Uterus (tissue), 3 donors: ENCODE measurements at regions not wholly inside any gene's neighbourhood (a gene's known extent, or its start where the extent isn't known, plus 50 kb on each side); places are given as distances from the start of the nearest gene placed in this dataset.

Experiments used
- DNase-seq, 2 donors: peaks; one replicate each; pipeline ENCODE4 v3.0.0-alpha.2; 2019 to 2020
- H3K27ac ChIP-seq, 2 donors: fragments of 200-600 bp; sonication (generic); 1 replicate in 1 of 2; 2 replicates in 1 of 2; pipeline ENCODE4 v1.5.1; 2016 to 2018
- H3K27me3 ChIP-seq, 2 donors: fragments of 200-600 bp; sonication (generic); one replicate each; pipeline ENCODE4 v1.5.1; 2018 to 2019; ENCODE audit warnings: control low read depth in 1 of 2
- H3K36me3 ChIP-seq, 2 donors: fragments of 200-600 bp; sonication (generic); one replicate each; pipeline ENCODE4 v1.5.1; 2019; ENCODE audit warnings: control low read depth in 1 of 2
- H3K4me1 ChIP-seq, 2 donors: fragments of 200-600 bp; sonication (generic); one replicate each; pipeline ENCODE4 v1.5.1; 2018 to 2019; ENCODE audit warnings: control low read depth in 1 of 2
- H3K4me3 ChIP-seq, 2 donors: fragments of 200-600 bp; sonication (generic); 1 replicate in 1 of 2; 2 replicates in 1 of 2; pipeline ENCODE4 v1.5.1; 2018 to 2019; ENCODE audit warnings: mild to moderate bottlenecking in 1 of 2
- H3K9me3 ChIP-seq, 2 donors: fragments of 200-600 bp; sonication (generic); one replicate each; pipeline ENCODE4 v1.5.1; 2019; ENCODE audit warnings: control low read depth in 1 of 2
- POLR2A ChIP-seq, 2 donors: fragments of 450-650 bp; IDR thresholded peaks; one replicate each; pipeline ENCODE4 v1.6.1; 2016; ENCODE audit warnings: antibody characterized with exemption in 2 of 2, mild to moderate bottlenecking in 1 of 2, moderate library complexity in 1 of 2
- intact Hi-C: fragments of 100-400 bp; cut with DNase I; formaldehyde crosslinking; loops from one replicate; pipeline ENCODE4 v1.15.1; 2023; ENCODE audit warnings: low total_unique reads
- TF ChIP-seq, protein P1 (sequence below), 4 experiments: fragments of 200-600 bp in 2 of 4; fragments of 450-650 bp in 2 of 4; sonication (generic) in 2 of 4; IDR thresholded peaks; one replicate each; pipeline ENCODE4 v1.5.1; 2016 to 2019; ENCODE audit warnings: antibody characterized with exemption in 4 of 4, mild to moderate bottlenecking in 2 of 4, moderate library complexity in 1 of 4
- donor health status: DM: yes; HTN: yes; CAD: no.

DNA sequence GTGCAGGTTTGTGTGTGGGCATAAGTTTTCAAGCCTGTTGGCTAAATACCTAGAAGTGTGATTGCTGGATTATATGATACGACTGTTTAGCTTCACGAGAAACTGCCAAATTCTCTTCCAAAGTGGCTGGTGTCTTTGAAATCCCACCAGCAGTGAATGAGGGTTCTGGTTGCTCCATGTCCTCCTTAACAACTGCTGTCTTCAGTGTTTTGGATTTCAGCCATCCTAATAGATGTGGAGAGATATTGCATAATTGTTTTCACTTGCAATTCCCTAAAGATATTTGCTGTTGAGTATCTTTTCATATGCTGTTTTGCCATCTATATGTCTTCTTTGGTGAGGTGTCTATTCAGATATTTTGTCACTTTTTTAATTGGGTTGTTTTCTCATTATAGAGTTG, 390.5 kb downstream of the ZNF536 start:
- no peak overlapping the region for H3K27ac ChIP-seq
- TF ChIP-seq, protein P1, sequence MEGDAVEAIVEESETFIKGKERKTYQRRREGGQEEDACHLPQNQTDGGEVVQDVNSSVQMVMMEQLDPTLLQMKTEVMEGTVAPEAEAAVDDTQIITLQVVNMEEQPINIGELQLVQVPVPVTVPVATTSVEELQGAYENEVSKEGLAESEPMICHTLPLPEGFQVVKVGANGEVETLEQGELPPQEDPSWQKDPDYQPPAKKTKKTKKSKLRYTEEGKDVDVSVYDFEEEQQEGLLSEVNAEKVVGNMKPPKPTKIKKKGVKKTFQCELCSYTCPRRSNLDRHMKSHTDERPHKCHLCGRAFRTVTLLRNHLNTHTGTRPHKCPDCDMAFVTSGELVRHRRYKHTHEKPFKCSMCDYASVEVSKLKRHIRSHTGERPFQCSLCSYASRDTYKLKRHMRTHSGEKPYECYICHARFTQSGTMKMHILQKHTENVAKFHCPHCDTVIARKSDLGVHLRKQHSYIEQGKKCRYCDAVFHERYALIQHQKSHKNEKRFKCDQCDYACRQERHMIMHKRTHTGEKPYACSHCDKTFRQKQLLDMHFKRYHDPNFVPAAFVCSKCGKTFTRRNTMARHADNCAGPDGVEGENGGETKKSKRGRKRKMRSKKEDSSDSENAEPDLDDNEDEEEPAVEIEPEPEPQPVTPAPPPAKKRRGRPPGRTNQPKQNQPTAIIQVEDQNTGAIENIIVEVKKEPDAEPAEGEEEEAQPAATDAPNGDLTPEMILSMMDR (IDR thresholded peaks at IDR 0.05) = no peak
- TF ChIP-seq POLR2A (IDR thresholded peaks at IDR 0.05) = no peak
- no peaks in the 10 kb centered on the region for H3K36me3 ChIP-seq
- H3K4me3 ChIP-seq = no peak overlapping the region
- no peaks in the 10 kb centered on the region for H3K27me3 ChIP-seq
- intact Hi-C loops = no loop called here
- DNase-seq = no peak
- H3K9me3 ChIP-seq = no peaks in the 10 kb centered on the region
- H3K4me1 ChIP-seq = no peaks in the 10 kb centered on the region

DNA sequence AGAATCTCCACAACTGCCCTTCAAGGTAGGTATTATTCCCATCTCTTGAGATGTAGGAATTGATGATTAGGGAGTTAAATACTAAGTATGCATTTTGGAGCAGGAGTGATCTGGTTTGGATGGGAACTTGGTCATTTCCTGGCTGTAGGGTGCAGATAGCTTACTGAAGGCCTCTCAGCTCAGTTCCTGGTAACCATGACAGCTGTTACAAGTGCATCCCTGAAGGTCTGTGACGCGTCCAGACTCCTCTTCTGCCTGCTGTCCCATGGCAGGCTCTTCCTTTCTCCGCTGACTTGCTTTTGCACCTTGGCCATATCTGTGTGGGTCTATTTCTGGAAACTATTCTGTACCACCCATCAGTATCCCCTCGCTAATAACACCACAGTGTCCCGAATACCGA, 387.8 kb downstream of the ZNF536 start:
- intact Hi-C loops = no loop called here
- TF ChIP-seq, protein P1 (IDR thresholded peaks at IDR 0.05) = no peak
- TF ChIP-seq POLR2A (IDR thresholded peaks at IDR 0.05) = no peak

DNA sequence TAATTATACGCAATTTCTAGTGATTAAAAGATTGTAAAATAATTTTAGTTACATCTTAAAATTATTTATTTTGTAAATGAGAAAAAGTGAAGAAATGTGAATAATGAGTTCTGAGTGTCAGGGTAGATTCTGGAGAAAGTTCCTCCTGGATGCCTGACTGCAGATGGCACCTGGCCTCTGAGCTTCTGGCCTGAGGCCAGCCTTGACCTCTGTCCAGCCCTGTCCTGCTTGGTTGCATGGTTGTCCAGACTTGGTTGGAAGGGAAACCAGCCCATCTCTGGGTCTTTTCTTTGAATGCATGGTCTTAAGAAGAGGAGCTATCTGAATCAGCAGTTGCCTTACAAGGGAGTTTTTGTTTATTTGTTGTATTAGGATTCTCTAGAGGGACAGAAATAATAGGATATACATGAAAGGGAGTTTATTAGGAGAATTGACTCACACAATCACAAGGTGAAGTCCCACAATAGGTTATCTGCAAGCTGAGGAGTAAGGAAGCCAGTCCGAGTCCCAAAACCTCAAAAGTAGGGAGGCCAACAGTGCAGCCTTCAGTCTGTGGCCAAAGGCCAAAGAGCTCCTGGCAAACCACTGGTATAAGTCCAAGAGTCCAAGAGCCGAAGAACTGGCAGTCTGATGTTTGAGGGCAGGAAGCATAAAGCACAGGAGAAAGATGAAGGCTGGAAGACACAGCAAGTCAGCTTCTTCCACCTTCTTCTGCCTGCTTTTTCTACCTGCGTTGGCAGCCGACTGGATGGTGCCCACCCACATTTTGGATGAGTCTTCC, 385.8 kb downstream of the ZNF536 start:
- TF ChIP-seq, protein P1 (IDR thresholded peaks at IDR 0.05) = no peak
- TF ChIP-seq POLR2A (IDR thresholded peaks at IDR 0.05) = no peak
- no peaks in the 10 kb centered on the region for H3K9me3 ChIP-seq
- H3K4me3 ChIP-seq = no peak overlapping the region
- no peaks in the 10 kb centered on the region for H3K27me3 ChIP-seq
- no peaks in the 10 kb centered on the region for H3K36me3 ChIP-seq
- no peak overlapping the region for H3K27ac ChIP-seq
- no peaks in the 10 kb centered on the region for H3K4me1 ChIP-seq
- DNase-seq = no peak
- intact Hi-C loops = no loop called here

More for the DNA sequence above, 387.8 kb downstream of the ZNF536 start:
- H3K27me3 ChIP-seq = no peaks in the 10 kb centered on the region
- H3K9me3 ChIP-seq = no peaks in the 10 kb centered on the region
- no peaks in the 10 kb centered on the region for H3K36me3 ChIP-seq
- no peak for DNase-seq
- no peak overlapping the region for H3K27ac ChIP-seq
- no peak overlapping the region for H3K4me3 ChIP-seq
- no peaks in the 10 kb centered on the region for H3K4me1 ChIP-seq

DNA sequence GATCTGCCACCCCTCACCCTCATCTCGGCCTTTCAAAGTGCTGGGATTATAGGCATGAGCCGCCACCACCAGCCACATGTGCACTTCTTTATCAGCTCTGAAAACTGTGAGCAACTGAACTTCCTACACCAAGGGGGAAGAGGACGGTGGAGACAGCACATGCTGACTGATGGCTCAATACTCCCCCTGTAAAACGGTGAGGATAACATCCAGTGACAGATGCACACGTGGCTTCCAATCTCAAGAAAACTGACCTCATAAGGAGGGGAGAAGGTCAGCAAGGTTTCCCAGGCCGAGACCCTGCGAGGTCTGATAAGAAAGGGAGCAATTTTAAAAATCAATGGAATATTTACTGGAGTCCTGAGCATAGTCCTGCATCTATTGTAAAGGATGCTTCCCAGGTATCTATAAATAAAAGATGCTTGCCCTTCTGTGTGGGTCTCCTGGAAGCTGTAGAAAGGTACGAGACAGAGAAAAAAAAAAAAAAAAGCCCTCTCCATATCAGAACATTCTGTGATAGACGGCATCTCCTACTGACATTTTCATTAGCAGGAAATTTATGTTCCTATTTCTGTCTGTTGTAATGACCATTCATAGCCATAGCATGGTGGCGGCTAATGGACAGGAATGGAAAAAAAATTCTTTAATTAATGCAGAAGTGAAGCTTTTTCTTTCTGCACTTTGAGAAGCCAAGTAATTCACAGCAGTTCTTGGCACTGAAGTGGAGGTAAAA, 385.1 kb downstream of the ZNF536 start:
- no peak overlapping the region for H3K27ac ChIP-seq
- no peaks in the 10 kb centered on the region for H3K9me3 ChIP-seq
- no peaks in the 10 kb centered on the region for H3K4me1 ChIP-seq
- intact Hi-C loops = no loop called here
- no peak for DNase-seq
- H3K27me3 ChIP-seq = no peaks in the 10 kb centered on the region
- H3K36me3 ChIP-seq = no peaks in the 10 kb centered on the region
- TF ChIP-seq POLR2A (IDR thresholded peaks at IDR 0.05) = no peak
- TF ChIP-seq, protein P1 (IDR thresholded peaks at IDR 0.05) = no peak
- no peak overlapping the region for H3K4me3 ChIP-seq

DNA sequence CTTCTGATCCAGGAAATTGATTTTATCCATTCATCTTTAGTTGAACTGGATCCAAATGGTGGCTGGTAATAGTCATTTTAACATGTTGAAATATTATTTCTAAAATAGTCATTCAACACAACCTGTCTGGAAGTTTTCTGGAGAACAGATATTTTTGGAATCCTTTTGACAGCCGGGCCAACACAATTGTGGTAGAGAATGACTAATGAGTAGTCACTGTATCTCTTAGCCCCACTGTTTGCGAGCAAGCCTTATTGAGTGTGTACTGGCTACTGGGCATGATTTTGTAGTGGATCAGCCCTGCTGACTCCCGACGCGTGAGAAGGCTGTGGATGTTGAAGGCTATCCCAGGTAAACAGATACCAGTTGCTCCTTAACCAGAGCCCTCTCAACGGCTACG, 383.4 kb downstream of the ZNF536 start:
- no peak overlapping the region for H3K4me3 ChIP-seq
- no peak overlapping the region for H3K27ac ChIP-seq
- H3K4me1 ChIP-seq = no peaks in the 10 kb centered on the region
- no peak for TF ChIP-seq POLR2A (IDR thresholded peaks at IDR 0.05)
- TF ChIP-seq, protein P1 (IDR thresholded peaks at IDR 0.05) = no peak
- intact Hi-C loops = no loop called here
- no peaks in the 10 kb centered on the region for H3K27me3 ChIP-seq
- no peaks in the 10 kb centered on the region for H3K9me3 ChIP-seq
- no peaks in the 10 kb centered on the region for H3K36me3 ChIP-seq
- DNase-seq = no peak
